Left lung (tissue), 4 donors: ENCODE measurements at regions not wholly inside any gene's neighbourhood (a gene's known extent, or its start where the extent isn't known, plus 50 kb on each side); places are given as distances from the start of the nearest gene placed in this dataset.
"Not testable (repeated sequence)": the region's sequence is repeated elsewhere in the genome, so short reads cannot be mapped to it uniquely, and the experiment has no call there.

Experiments used
- ATAC-seq: fragments of 200-7000 bp; cut with Tn5 transposase; one replicate; pipeline ENCODE4 v1.9.1; 2020; ENCODE audit warnings: moderate library complexity
- DNase-seq, 4 donors: peaks; one replicate each; pipeline ENCODE4 v3.0.0-alpha.2; 2013 to 2020
- H3K27ac ChIP-seq, 2 donors: fragments of 200-600 bp; sonication (generic) in 1 of 2; one replicate each; pipeline versions ENCODE4 v1.5.0 to v1.8.0; 2020 to 2021
- H3K27me3 ChIP-seq, 2 donors: fragments of 200-600 bp; sonication (generic) in 1 of 2; one replicate each; pipeline versions ENCODE4 v1.5.0 to v1.8.0; 2020 to 2021
- H3K36me3 ChIP-seq, 2 donors: fragments of 200-600 bp; sonication (generic) in 1 of 2; one replicate each; pipeline versions ENCODE4 v1.5.0 to v1.8.0; 2020 to 2021
- H3K4me1 ChIP-seq, 2 donors: fragments of 200-600 bp; one replicate each; pipeline ENCODE4 v1.8.0; 2021
- H3K4me3 ChIP-seq, 2 donors: fragments of 200-600 bp; sonication (generic) in 1 of 2; one replicate each; pipeline versions ENCODE4 v1.5.0 to v1.8.0; 2020 to 2021; ENCODE audit warnings: mild to moderate bottlenecking in 1 of 2
- H3K9me3 ChIP-seq, 2 donors: fragments of 200-600 bp; sonication (generic) in 1 of 2; one replicate each; pipeline versions ENCODE4 v1.5.0 to v1.8.0; 2020 to 2021
- intact Hi-C, 2 donors: fragments of 100-400 bp; cut with DNase I; formaldehyde crosslinking; loops; one replicate each; pipeline versions ENCODE4 v1.11.2 to v1.14.2; 2022
- TF ChIP-seq, protein P1 (sequence below), 2 donors: fragments of 200-600 bp; sonication (generic) in 1 of 2; IDR thresholded peaks; one replicate each; pipeline versions ENCODE4 v1.5.0 to v1.8.0; 2021; ENCODE audit warnings: antibody characterized with exemption in 2 of 2
- donor health status: DM: no; HTN: yes; CAD: no.
- donor health status: DM: no; HTN: no; CAD: no.

DNA sequence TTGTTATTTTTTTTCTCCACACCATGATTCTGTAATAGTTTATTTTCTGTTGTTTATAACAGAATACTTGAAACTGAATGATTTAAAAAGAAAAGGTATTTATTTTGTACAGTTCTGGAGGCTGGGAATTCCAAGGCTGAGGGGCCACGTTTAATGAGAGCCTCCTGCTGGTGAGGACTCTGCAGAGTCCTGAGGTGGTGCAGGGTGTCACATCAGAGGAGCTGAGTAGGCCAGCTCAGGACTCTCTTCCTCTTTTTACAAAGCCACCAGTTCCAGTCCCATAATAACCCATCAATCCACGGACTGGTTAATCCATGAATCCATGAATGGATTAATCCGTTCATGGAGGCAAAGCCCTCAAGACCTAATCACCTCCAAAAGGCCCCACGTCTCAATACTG lies 71.6 kb downstream of the TFAP2A start:
- H3K27me3 ChIP-seq = peaks cover 0 to 7% of the 10 kb centered on the region in 2 donors
- DNase-seq (no peak), ATAC-seq (no peak)
- TF ChIP-seq, protein P1, sequence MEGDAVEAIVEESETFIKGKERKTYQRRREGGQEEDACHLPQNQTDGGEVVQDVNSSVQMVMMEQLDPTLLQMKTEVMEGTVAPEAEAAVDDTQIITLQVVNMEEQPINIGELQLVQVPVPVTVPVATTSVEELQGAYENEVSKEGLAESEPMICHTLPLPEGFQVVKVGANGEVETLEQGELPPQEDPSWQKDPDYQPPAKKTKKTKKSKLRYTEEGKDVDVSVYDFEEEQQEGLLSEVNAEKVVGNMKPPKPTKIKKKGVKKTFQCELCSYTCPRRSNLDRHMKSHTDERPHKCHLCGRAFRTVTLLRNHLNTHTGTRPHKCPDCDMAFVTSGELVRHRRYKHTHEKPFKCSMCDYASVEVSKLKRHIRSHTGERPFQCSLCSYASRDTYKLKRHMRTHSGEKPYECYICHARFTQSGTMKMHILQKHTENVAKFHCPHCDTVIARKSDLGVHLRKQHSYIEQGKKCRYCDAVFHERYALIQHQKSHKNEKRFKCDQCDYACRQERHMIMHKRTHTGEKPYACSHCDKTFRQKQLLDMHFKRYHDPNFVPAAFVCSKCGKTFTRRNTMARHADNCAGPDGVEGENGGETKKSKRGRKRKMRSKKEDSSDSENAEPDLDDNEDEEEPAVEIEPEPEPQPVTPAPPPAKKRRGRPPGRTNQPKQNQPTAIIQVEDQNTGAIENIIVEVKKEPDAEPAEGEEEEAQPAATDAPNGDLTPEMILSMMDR (IDR thresholded peaks at IDR 0.05) = no peak
- H3K27ac ChIP-seq = no peak overlapping the region
- intact Hi-C loops = no loop called here
- no peaks in the 10 kb centered on the region for H3K9me3 ChIP-seq
- no peaks in the 10 kb centered on the region for H3K4me1 ChIP-seq
- H3K4me3 ChIP-seq = no peak overlapping the region
- H3K36me3 ChIP-seq = no peaks in the 10 kb centered on the region

DNA sequence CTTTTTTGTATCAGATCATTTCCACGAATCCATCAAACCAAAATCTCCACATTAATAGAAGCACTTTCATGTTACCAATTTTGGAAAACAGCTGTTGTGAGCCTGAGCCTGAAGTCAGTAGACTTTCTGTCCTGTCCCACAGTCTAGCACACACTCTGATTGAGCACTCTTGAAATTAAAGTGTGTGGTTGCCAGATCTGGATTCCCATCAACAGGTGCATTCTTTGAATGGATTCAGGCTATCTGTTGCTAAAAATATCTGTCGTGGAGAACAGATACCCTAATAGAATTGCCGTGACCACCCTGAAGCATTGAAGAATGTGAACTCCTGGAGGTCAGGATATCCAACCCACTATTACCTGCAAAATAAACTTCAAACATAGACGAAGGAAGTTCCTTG lies 73.3 kb downstream of the TFAP2A start:
- intact Hi-C loops = no loop called here
- TF ChIP-seq, protein P1 (IDR thresholded peaks at IDR 0.05) = no peak
- H3K4me3 ChIP-seq = no peak overlapping the region
- no peak for DNase-seq
- H3K27me3 ChIP-seq = peaks cover 0 to 7% of the 10 kb centered on the region in 2 donors
- H3K4me1 ChIP-seq = no peaks in the 10 kb centered on the region
- no peak overlapping the region for H3K27ac ChIP-seq
- no peaks in the 10 kb centered on the region for H3K9me3 ChIP-seq
- no peaks in the 10 kb centered on the region for H3K36me3 ChIP-seq
- no peak for ATAC-seq

DNA sequence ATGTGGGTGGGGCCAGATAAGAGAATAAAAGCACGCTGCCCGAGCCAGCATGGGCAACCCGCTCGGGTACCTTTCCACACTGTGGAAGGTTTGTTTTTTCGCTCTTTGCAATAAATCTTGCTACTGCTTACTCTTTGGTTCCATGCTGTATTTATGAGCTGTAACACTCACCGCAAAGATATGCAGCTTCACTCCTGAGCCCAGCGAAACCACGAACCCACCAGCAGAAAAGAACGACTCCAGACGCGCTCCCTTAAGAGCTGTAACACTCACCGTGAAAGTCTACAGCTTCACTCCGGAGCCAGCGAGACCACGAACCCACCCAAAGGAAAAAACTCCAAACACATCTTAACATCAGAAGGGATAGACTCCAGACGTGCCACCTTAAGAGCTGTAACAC lies 76.7 kb downstream of the TFAP2A start:
- Histone ChIP-seq H3K27ac (no peak overlapping the region), H3K27me3 (peaks cover 0 to 7% of the 10 kb centered on the region in 2 donors), H3K4me1 (no peaks in the 10 kb centered on the region), H3K4me3 (no peak overlapping the region), H3K9me3 (no peaks in the 10 kb centered on the region), H3K36me3 (no peaks in the 10 kb centered on the region)
- intact Hi-C loops = no loop called here
- TF ChIP-seq, protein P1 (IDR thresholded peaks at IDR 0.05) = no peak
- no peak for DNase-seq
- ATAC-seq = no peak

DNA sequence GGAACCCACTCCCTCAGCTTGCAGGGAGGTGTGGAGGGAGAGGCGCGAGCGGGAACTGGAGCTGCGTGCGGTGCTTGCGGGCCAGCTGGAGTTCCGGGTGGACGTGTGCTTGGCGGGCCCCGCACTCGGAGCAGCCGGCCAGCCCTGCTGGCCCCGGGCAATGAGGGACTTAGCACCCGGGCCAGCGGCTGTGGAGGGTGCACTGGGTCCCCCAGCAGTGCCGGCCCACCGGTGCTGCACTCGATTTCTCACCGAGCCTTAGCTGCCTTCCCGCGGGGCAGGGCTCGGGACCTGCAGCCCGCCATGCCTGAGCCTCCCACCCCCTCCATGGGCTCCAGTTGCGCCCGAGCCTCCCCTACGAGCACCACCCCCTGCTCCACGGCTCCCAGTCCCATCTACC lies 77.5 kb downstream of the TFAP2A start:
- ATAC-seq, H3K27ac ChIP-seq, H3K9me3 ChIP-seq, H3K36me3 ChIP-seq, H3K27me3 ChIP-seq, H3K4me1 ChIP-seq, H3K4me3 ChIP-seq, intact Hi-C loops, DNase-seq: not testable (repeated sequence)

DNA sequence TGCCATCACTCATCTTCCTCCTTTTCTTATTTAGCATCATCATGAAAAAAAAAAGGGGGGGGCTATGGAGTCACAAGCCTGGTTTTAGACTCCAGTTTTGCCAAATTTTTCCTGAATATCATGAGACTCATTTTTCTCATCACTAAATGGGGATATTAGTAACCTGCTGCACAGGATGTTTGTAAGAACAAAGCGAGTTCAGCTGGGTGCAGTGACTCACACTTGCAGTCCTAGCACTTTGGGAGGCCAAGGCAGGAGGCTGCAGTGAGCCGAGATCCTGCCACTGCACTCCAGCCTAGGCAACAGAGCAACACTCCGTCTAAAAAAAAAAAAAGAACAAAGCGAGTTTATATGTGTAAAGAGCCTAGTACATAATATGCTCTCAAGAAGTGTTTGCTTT lies 82.8 kb downstream of the TFAP2A start:
- no peaks in the 10 kb centered on the region for H3K36me3 ChIP-seq
- no peaks in the 10 kb centered on the region for H3K9me3 ChIP-seq
- no peak overlapping the region for H3K4me3 ChIP-seq
- intact Hi-C loops = no loop called here
- no peak overlapping the region for H3K27ac ChIP-seq
- TF ChIP-seq, protein P1 (IDR thresholded peaks at IDR 0.05) = no peak
- no peak for DNase-seq
- H3K27me3 ChIP-seq = no peaks in the 10 kb centered on the region
- no peak for ATAC-seq
- H3K4me1 ChIP-seq = no peaks in the 10 kb centered on the region

DNA sequence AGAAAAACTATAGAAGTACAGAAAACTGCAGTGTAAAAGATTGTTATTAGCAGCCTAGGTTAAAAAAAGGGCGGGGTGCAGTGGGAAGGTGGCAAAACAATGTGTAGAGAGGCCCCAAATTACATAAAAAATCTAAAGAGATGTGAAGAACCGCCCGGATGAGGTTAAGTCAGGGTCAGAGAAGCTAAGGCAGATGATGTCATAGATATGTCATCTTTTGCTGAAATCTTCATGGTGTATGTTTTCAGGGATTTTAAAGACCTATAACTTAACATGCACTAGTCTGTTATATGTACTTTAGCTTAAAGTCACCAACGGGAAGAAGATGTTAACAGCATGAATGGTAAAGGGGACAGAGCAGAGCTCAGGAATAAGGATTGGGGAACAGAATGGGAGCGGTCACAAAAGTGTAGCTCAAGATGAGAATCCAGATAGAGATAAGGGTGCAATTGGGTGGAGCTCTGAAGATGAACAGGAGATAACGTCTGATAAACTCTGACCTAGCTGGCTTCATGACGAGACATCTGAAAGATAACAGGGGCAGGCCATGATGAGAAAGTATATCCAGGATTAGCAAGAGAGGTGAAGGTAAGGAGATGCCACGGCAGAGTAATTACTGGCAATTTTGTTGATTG lies 83.4 kb downstream of the TFAP2A start:
- no peak overlapping the region for H3K4me3 ChIP-seq
- ATAC-seq (no peak), DNase-seq (no peak)
- no peak overlapping the region for H3K27ac ChIP-seq
- TF ChIP-seq, protein P1 (IDR thresholded peaks at IDR 0.05) = no peak
- H3K36me3 ChIP-seq = no peaks in the 10 kb centered on the region
- H3K4me1 ChIP-seq = no peaks in the 10 kb centered on the region
- no peaks in the 10 kb centered on the region for H3K9me3 ChIP-seq
- no peaks in the 10 kb centered on the region for H3K27me3 ChIP-seq
- intact Hi-C loops = no loop called here
